ENCODE measurements at regions not wholly inside any gene's neighbourhood (a gene's known extent, or its start where the extent isn't known, plus 50 kb on each side); places are given as distances from the start of the nearest gene placed in this dataset.

- no peak for DNase-seq (ENCODE audit: low read depth)
- Histone ChIP-seq H3K4me3 (ENCODE audit: low read depth, low read length) (no peak overlapping the region), H3K27me3 (ENCODE audit: control insufficient read depth, insufficient read depth, low read length) (no peaks in the 10 kb centered on the region), H3K36me3 (ENCODE audit: control insufficient read depth, insufficient read depth, low read length) (no peaks in the 10 kb centered on the region)
- no peak for TF ChIP-seq CTCF (IDR thresholded peaks at IDR 0.05; ENCODE audit: insufficient read depth, low read length, poor library complexity, severe bottlenecking)
Measured at GRCh38 chr14:54267172-54267571, 129.6 kb upstream of the CDKN3 start.

DNA sequence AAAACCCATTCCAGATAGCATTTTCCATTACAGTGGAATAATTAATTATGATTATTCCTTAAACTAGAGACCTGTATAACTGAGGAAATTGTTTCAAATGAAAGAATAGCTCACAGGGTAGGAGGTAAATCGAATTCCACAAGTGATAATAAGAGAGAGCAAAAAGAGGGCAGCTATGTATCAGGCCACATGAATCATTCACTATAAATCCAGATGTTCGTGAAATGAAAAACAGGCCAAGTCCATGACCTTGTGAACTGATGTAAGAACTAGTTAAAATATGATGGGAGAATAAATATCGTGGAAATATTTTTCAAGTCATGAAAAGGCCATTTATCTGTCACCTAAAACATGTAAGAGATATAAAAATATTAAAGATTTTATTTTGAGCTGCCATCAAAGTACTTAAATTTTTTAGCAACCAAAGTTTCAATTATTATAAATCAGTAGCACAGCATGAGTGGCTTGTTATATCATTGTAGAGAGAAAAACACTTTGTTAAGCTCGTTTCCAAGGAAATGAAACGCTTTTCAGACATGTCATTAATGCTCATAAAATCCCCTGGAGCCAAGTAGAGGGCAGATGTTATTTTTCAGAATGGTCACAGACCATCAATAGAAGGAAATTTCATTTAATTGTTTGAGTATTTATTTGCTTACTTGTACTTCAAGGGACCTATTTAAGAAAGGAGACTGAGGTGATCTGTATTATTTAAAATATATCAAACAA, 120.6 kb upstream of the CDKN3 start:
- Histone ChIP-seq H3K36me3 (ENCODE audit: control insufficient read depth, insufficient read depth, low read length) (no peaks in the 10 kb centered on the region), H3K27me3 (ENCODE audit: control insufficient read depth, insufficient read depth, low read length) (no peaks in the 10 kb centered on the region), H3K4me3 (ENCODE audit: low read depth, low read length) (no peak overlapping the region)
- DNase-seq (ENCODE audit: low read depth) = no peak
- TF ChIP-seq CTCF (IDR thresholded peaks at IDR 0.05; ENCODE audit: insufficient read depth, low read length, poor library complexity, severe bottlenecking) = no peak

DNA sequence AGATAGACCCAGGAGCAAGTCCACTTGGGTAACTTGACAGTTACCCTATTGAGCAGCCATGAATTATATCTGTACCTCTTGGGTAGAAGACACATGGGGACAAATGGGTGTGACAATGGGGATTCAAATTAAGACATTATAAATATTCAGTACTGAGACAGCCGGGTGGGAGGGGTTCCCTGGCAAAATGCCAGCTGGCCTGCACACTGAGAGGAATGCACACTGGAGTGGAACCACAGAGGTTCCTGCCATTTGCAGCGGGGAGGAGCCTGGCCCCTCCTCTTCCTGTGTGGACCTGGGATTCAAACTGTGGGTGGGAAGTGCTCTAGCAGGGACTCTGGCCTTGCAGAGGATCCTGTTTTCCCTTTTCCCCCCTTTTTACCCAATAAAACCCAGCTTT, 118.7 kb upstream of the CDKN3 start:
- no peak for DNase-seq (ENCODE audit: low read depth)
- Histone ChIP-seq H3K27me3 (ENCODE audit: control insufficient read depth, insufficient read depth, low read length) (no peaks in the 10 kb centered on the region), H3K36me3 (ENCODE audit: control insufficient read depth, insufficient read depth, low read length) (no peaks in the 10 kb centered on the region), H3K4me3 (ENCODE audit: low read depth, low read length) (no peak overlapping the region)
- TF ChIP-seq CTCF (IDR thresholded peaks at IDR 0.05; ENCODE audit: insufficient read depth, low read length, poor library complexity, severe bottlenecking) = no peak

DNA sequence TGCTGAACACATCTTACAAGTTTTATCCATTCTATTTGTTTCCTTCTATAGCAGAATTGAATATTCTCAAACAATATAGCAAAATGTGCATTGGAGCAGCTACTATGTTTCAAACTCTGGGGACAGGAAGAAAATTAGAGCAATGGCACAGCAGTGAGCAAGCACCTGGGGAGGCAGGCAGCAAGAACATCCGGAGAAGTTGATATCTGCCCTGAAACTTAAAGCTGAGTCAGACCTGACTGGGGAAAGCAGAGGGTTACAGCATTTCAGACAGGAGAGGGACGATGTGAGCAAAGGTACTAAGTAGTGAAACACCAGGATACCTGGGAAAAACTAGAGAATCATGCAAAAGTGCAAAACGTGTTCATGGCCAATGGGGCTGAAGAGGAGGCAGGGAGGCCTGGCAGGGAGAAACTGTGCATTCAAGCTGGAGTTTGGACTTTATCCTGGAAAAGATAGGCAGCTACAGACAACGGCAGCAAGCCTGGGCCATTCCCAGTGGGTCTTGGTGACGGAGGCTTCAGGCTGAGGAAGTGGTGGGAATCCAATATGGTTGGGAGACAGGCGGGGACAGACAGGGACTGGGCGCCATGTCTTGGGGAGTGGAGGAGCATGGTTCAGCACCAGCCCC, 118.0 kb upstream of the CDKN3 start:
- DNase-seq (ENCODE audit: low read depth) = no peak
- Histone ChIP-seq H3K27me3 (ENCODE audit: control insufficient read depth, insufficient read depth, low read length) (no peaks in the 10 kb centered on the region), H3K36me3 (ENCODE audit: control insufficient read depth, insufficient read depth, low read length) (no peaks in the 10 kb centered on the region), H3K4me3 (ENCODE audit: low read depth, low read length) (no peak overlapping the region)
- TF ChIP-seq CTCF (IDR thresholded peaks at IDR 0.05; ENCODE audit: insufficient read depth, low read length, poor library complexity, severe bottlenecking) = no peak

- H3K27me3 ChIP-seq (ENCODE audit: control insufficient read depth, insufficient read depth, low read length) = no peaks in the 10 kb centered on the region
- no peak overlapping the region for H3K4me3 ChIP-seq (ENCODE audit: low read depth, low read length)
- no peak for TF ChIP-seq CTCF (IDR thresholded peaks at IDR 0.05; ENCODE audit: insufficient read depth, low read length, poor library complexity, severe bottlenecking)
- no peaks in the 10 kb centered on the region for H3K36me3 ChIP-seq (ENCODE audit: control insufficient read depth, insufficient read depth, low read length)
- no peak for DNase-seq (ENCODE audit: low read depth)
Measured at GRCh38 chr14:54282849-54283248, 114.0 kb upstream of the CDKN3 start.

GRCh38 chr14:54285030-54285429, 111.8 kb upstream of the CDKN3 start:
- TF ChIP-seq CTCF (IDR thresholded peaks at IDR 0.05; ENCODE audit: insufficient read depth, low read length, poor library complexity, severe bottlenecking) = no peak
- no peaks in the 10 kb centered on the region for H3K36me3 ChIP-seq (ENCODE audit: control insufficient read depth, insufficient read depth, low read length)
- H3K4me3 ChIP-seq (ENCODE audit: low read depth, low read length) = no peak overlapping the region
- no peak for DNase-seq (ENCODE audit: low read depth)
- no peaks in the 10 kb centered on the region for H3K27me3 ChIP-seq (ENCODE audit: control insufficient read depth, insufficient read depth, low read length)
